Endodermal cell (in vitro differentiated cells): ENCODE measurements at regions not wholly inside any gene's neighbourhood (a gene's known extent, or its start where the extent isn't known, plus 50 kb on each side); places are given as distances from the start of the nearest gene placed in this dataset.

Experiments used
- DNase-seq: peaks from one replicate; pipeline ENCODE4 v3.0.0-alpha.2; 2017
- H3K27ac ChIP-seq: 2 replicates; pipeline ENCODE4 v1.5.1; 2013; ENCODE audit warnings: mild to moderate bottlenecking, low read depth, low read length, moderate library complexity
- H3K27me3 ChIP-seq: 2 replicates; pipeline ENCODE4 v1.6.1; 2013; ENCODE audit warnings: mild to moderate bottlenecking, low read length, moderate library complexity; ENCODE audit not compliant: insufficient read depth, control insufficient read depth, poor library complexity, severe bottlenecking
- H3K36me3 ChIP-seq: 2 replicates; pipeline ENCODE4 v1.7.0; 2013; ENCODE audit warnings: mild to moderate bottlenecking, low read length, moderate library complexity; ENCODE audit not compliant: control insufficient read depth, insufficient read depth
- H3K4me1 ChIP-seq: one replicate; pipeline ENCODE4 v1.7.0; 2013; ENCODE audit warnings: low read length; ENCODE audit not compliant: control insufficient read depth, insufficient read depth
- H3K4me3 ChIP-seq: 2 replicates; pipeline ENCODE4 v1.5.1; 2013; ENCODE audit warnings: mild to moderate bottlenecking, low read length, moderate library complexity
- H3K9ac ChIP-seq: 2 replicates; pipeline ENCODE4 v1.6.1; 2013; ENCODE audit warnings: mild to moderate bottlenecking, low read length, moderate library complexity; ENCODE audit not compliant: poor library complexity, severe bottlenecking; ENCODE audit errors: extremely low read depth
- H3K9me3 ChIP-seq: 2 replicates; pipeline ENCODE4 v1.6.1; 2013; ENCODE audit warnings: mild to moderate bottlenecking, low read length, moderate library complexity; ENCODE audit not compliant: control insufficient read depth
- H3K27ac Mint-ChIP-seq: 2 replicates; pipeline ENCODE4 v1.8.0; 2020; ENCODE audit warnings: mixed read lengths
- H3K27me3 Mint-ChIP-seq: 2 replicates; pipeline ENCODE4 v1.8.0; 2021; ENCODE audit warnings: mild to moderate bottlenecking, mixed read lengths; ENCODE audit not compliant: insufficient read depth
- H3K36me3 Mint-ChIP-seq: 2 replicates; pipeline ENCODE4 v1.8.0; 2020; ENCODE audit warnings: low read depth, mixed read lengths
- H3K4me1 Mint-ChIP-seq: 2 replicates; pipeline ENCODE4 v1.8.0; 2020; ENCODE audit warnings: mixed read lengths
- H3K4me3 Mint-ChIP-seq: 2 replicates; pipeline ENCODE4 v1.8.0; 2020; ENCODE audit warnings: mild to moderate bottlenecking, moderate library complexity, mixed read lengths
- H3K9me3 Mint-ChIP-seq: 2 replicates; pipeline ENCODE4 v1.8.0; 2020; ENCODE audit warnings: mild to moderate bottlenecking, mixed read lengths
- CTCF ChIP-seq: fragments of 200-600 bp; sonication (generic); conservative IDR thresholded peaks from 2 replicates; pipeline ENCODE4 v1.5.0; 2021; ENCODE audit warnings: antibody characterized with exemption, mild to moderate bottlenecking
- WGBS, 2 experiments: methylation state at CpG; one replicate each; pipeline versions ENCODE4 v1.1.5 to v1.1.7; 2013; ENCODE audit warnings: missing lambda C conversion rate in 2 of 2, mixed read lengths in 1 of 2; ENCODE audit not compliant: insufficient coverage in 1 of 2, insufficient read length in 1 of 2; 5-methylcytosine and 5-hydroxymethylcytosine counted together

- Histone ChIP-seq H3K4me1 (no peaks in the 10 kb centered on the region), H3K9me3 (no peaks in the 10 kb centered on the region), H3K36me3 (no peaks in the 10 kb centered on the region), H3K4me3 (no peak overlapping the region), H3K27me3 (no peaks in the 10 kb centered on the region), H3K27ac (no peak overlapping the region), H3K9ac (no peak overlapping the region)
- Mint-ChIP-seq H3K4me1 (no peaks in the 10 kb centered on the region), H3K36me3 (no peaks in the 10 kb centered on the region), H3K9me3 (no peaks in the 10 kb centered on the region), H3K4me3 (no peak overlapping the region), H3K27me3 (no peaks in the 10 kb centered on the region), H3K27ac (no peak overlapping the region)
- WGBS, 2 experiments: 98 to 100% methylated on average over 1 to 2 of the region's 3 CpGs
- no peak for TF ChIP-seq CTCF
- no peak for DNase-seq
Measured at GRCh38 chr20:11080010-11080409, 406.2 kb upstream of the JAG1 start.

GRCh38 chr20:11080781-11081377 lies 407.1 kb upstream of the JAG1 start:
- Mint-ChIP-seq H3K4me3 (no peak overlapping the region), H3K36me3 (no peaks in the 10 kb centered on the region), H3K9me3 (no peaks in the 10 kb centered on the region), H3K27me3 (no peaks in the 10 kb centered on the region), H3K27ac (no peak overlapping the region), H3K4me1 (no peaks in the 10 kb centered on the region)
- no peak for DNase-seq
- H3K4me3 ChIP-seq: no peak overlapping the region
- no peak for TF ChIP-seq CTCF
- WGBS, 2 experiments: 95 to 100% methylated on average over 6 to 8 of the region's 8 CpGs
- no peaks in the 10 kb centered on the region for H3K36me3 ChIP-seq
- no peaks in the 10 kb centered on the region for H3K4me1 ChIP-seq
- no peaks in the 10 kb centered on the region for H3K9me3 ChIP-seq
- H3K27ac ChIP-seq: no peak overlapping the region
- no peak overlapping the region for H3K9ac ChIP-seq
- no peaks in the 10 kb centered on the region for H3K27me3 ChIP-seq

- Histone ChIP-seq H3K4me3 (no peak overlapping the region), H3K9ac (no peak overlapping the region), H3K9me3 (no peaks in the 10 kb centered on the region), H3K36me3 (no peaks in the 10 kb centered on the region), H3K4me1 (no peaks in the 10 kb centered on the region), H3K27me3 (no peaks in the 10 kb centered on the region), H3K27ac (no peak overlapping the region)
- DNase-seq: no peak
- H3K36me3 Mint-ChIP-seq: no peaks in the 10 kb centered on the region
- WGBS, 2 experiments: 89 to 91% methylated on average over 2 of the region's 2 CpGs
- H3K4me3 Mint-ChIP-seq: no peak overlapping the region
- H3K9me3 Mint-ChIP-seq: peaks cover 5% of the 10 kb centered on the region
- no peak overlapping the region for H3K27ac Mint-ChIP-seq
- H3K4me1 Mint-ChIP-seq: peaks cover 14% of the 10 kb centered on the region
- TF ChIP-seq CTCF: no peak
- H3K27me3 Mint-ChIP-seq: no peaks in the 10 kb centered on the region
Measured at GRCh38 chr20:11083841-11084240, 410.0 kb upstream of the JAG1 start.
